Astrocyte (in vitro differentiated cells and primary cell): ENCODE measurements at regions not wholly inside any gene's neighbourhood (a gene's known extent, or its start where the extent isn't known, plus 50 kb on each side); places are given as distances from the start of the nearest gene placed in this dataset.

Source experiments
- DNase-seq: peaks from one replicate; pipeline ENCODE4 v3.0.0-alpha.2; 2010; ENCODE audit warnings: low read depth
- FAIRE-seq: peaks from 2 replicates; lab custom pipeline; 2011; peaks lifted over from hg19 to GRCh38; lab: Jason Lieb, UNC
- H2AFZ ChIP-seq: 2 replicates; pipeline ENCODE4 v1.6.0; 2012; ENCODE audit warnings: low read depth, low read length, inconsistent platforms
- H3K27ac ChIP-seq: 2 replicates; pipeline ENCODE4 v1.5.1; 2011; ENCODE audit warnings: low read depth, low read length, inconsistent platforms
- H3K27me3 ChIP-seq: 2 replicates; pipeline ENCODE4 v1.6.0; 2011; ENCODE audit warnings: low read length, inconsistent platforms; ENCODE audit not compliant: insufficient read depth
- H3K36me3 ChIP-seq: 2 replicates; pipeline ENCODE4 v1.5.1; 2011; ENCODE audit warnings: low read length, inconsistent platforms; ENCODE audit not compliant: insufficient read depth
- H3K4me1 ChIP-seq: 2 replicates; pipeline ENCODE4 v1.5.1; 2011; ENCODE audit warnings: low read length, inconsistent platforms; ENCODE audit not compliant: insufficient read depth
- H3K4me2 ChIP-seq: 2 replicates; pipeline ENCODE4 v1.6.0; 2012; ENCODE audit warnings: low read length, inconsistent platforms
- H3K4me3 ChIP-seq: 2 replicates; pipeline ENCODE4 v1.5.1; 2011; ENCODE audit warnings: low read depth, mild to moderate bottlenecking, low read length, inconsistent platforms; ENCODE audit not compliant: insufficient read depth
- H3K79me2 ChIP-seq: 2 replicates; pipeline ENCODE4 v1.6.0; 2012; ENCODE audit warnings: mild to moderate bottlenecking, low read length, inconsistent platforms; ENCODE audit not compliant: insufficient read depth
- H3K9ac ChIP-seq: 2 replicates; pipeline ENCODE4 v1.6.0; 2012; ENCODE audit warnings: mild to moderate bottlenecking, low read length, inconsistent platforms
- H3K9me3 ChIP-seq: 2 replicates; pipeline ENCODE4 v1.5.1; 2012; ENCODE audit warnings: low read depth, mild to moderate bottlenecking, low read length, inconsistent platforms; ENCODE audit not compliant: insufficient read depth
- H4K20me1 ChIP-seq: 2 replicates; pipeline ENCODE4 v1.6.0; 2012; ENCODE audit warnings: low read length, inconsistent platforms; ENCODE audit not compliant: insufficient read depth
- H3K27ac Mint-ChIP-seq: one replicate; pipeline ENCODE4 v1.8.0; 2021; ENCODE audit warnings: mild to moderate bottlenecking, mixed read lengths; ENCODE audit not compliant: unreplicated experiment
- H3K27me3 Mint-ChIP-seq: one replicate; pipeline ENCODE4 v1.8.0; 2021; ENCODE audit warnings: low read depth, mixed read lengths; ENCODE audit not compliant: unreplicated experiment
- H3K36me3 Mint-ChIP-seq: one replicate; pipeline ENCODE4 v1.8.0; 2021; ENCODE audit warnings: low read depth, mixed read lengths; ENCODE audit not compliant: unreplicated experiment
- H3K4me1 Mint-ChIP-seq: one replicate; pipeline ENCODE4 v1.8.0; 2021; ENCODE audit warnings: low read depth, mixed read lengths; ENCODE audit not compliant: unreplicated experiment
- H3K4me3 Mint-ChIP-seq: one replicate; pipeline ENCODE4 v1.8.0; 2021; ENCODE audit warnings: mild to moderate bottlenecking, moderate library complexity, mixed read lengths; ENCODE audit not compliant: unreplicated experiment
- H3K9me3 Mint-ChIP-seq: one replicate; pipeline ENCODE4 v1.8.0; 2021; ENCODE audit warnings: mild to moderate bottlenecking, mixed read lengths; ENCODE audit not compliant: unreplicated experiment
- CTCF ChIP-seq: IDR thresholded peaks from 2 replicates; pipeline ENCODE4 v1.5.1; 2011; ENCODE audit warnings: low read depth, mild to moderate bottlenecking, inconsistent platforms, low read length, moderate library complexity; ENCODE audit not compliant: insufficient read depth
- EZH2 ChIP-seq: IDR thresholded peaks from 2 replicates; pipeline ENCODE4 v1.6.1; 2012; ENCODE audit warnings: mild to moderate bottlenecking, low read length, inconsistent platforms; ENCODE audit not compliant: insufficient read depth

GRCh38 chr7:12905671-12906070 is 218.2 kb downstream of the ARL4A start:
- DNase-seq (no peak), FAIRE-seq (no peak)
- Histone ChIP-seq H3K36me3 (no peaks in the 10 kb centered on the region), H3K79me2 (no peaks in the 10 kb centered on the region), H3K9me3 (no peaks in the 10 kb centered on the region), H3K4me2 (no peak overlapping the region), H2AFZ (no peak overlapping the region), H3K27ac (no peak overlapping the region), H4K20me1 (no peaks in the 10 kb centered on the region), H3K9ac (no peak overlapping the region), H3K4me1 (no peaks in the 10 kb centered on the region), H3K27me3 (no peaks in the 10 kb centered on the region), H3K4me3 (no peak overlapping the region)
- no peak for TF ChIP-seq CTCF
- TF ChIP-seq EZH2, result no peak
- no peaks in the 10 kb centered on the region for H3K4me1 Mint-ChIP-seq
- H3K36me3 Mint-ChIP-seq, result no peaks in the 10 kb centered on the region
- no peak overlapping the region for H3K27ac Mint-ChIP-seq
- H3K9me3 Mint-ChIP-seq, result no peaks in the 10 kb centered on the region
- H3K4me3 Mint-ChIP-seq, result no peak overlapping the region
- no peaks in the 10 kb centered on the region for H3K27me3 Mint-ChIP-seq

GRCh38 chr7:12907774-12908173 is 220.3 kb downstream of the ARL4A start:
- FAIRE-seq (no peak), DNase-seq (no peak)
- Mint-ChIP-seq H3K27me3 (no peaks in the 10 kb centered on the region), H3K4me1 (no peaks in the 10 kb centered on the region), H3K27ac (no peak overlapping the region), H3K9me3 (no peaks in the 10 kb centered on the region), H3K4me3 (no peak overlapping the region), H3K36me3 (no peaks in the 10 kb centered on the region)
- Histone ChIP-seq H3K79me2 (no peaks in the 10 kb centered on the region), H3K9me3 (no peaks in the 10 kb centered on the region), H3K4me2 (no peak overlapping the region), H3K4me1 (no peaks in the 10 kb centered on the region), H3K4me3 (no peak overlapping the region), H3K9ac (no peak overlapping the region), H2AFZ (no peak overlapping the region), H3K36me3 (no peaks in the 10 kb centered on the region), H3K27ac (no peak overlapping the region), H3K27me3 (no peaks in the 10 kb centered on the region), H4K20me1 (no peaks in the 10 kb centered on the region)
- no peak for TF ChIP-seq EZH2
- no peak for TF ChIP-seq CTCF

DNA sequence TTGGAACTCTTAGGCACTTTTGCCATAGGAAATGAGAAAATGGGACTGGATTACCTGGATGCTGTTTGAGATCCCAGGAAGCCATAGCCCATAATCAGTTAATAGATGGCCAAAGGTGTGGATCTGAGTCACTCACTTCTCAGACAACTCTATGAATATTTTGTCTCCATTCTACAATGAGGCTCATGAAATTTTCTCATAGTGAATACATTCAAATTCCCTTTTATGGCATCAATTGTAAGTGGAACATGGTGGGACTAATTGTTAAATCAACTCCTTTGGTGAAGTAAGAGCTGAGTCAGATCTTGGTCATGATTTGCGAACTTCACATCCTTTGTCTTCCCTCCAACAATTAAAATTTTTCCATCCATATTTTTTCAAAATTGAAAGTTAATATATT is 222.1 kb downstream of the ARL4A start:
- Mint-ChIP-seq H3K36me3 (no peaks in the 10 kb centered on the region), H3K4me3 (no peak overlapping the region), H3K9me3 (no peaks in the 10 kb centered on the region), H3K27ac (no peak overlapping the region), H3K4me1 (no peaks in the 10 kb centered on the region), H3K27me3 (no peaks in the 10 kb centered on the region)
- no peak for DNase-seq
- no peak for FAIRE-seq
- Histone ChIP-seq H3K4me2 (no peak overlapping the region), H4K20me1 (no peaks in the 10 kb centered on the region), H3K4me1 (no peaks in the 10 kb centered on the region), H3K27ac (no peak overlapping the region), H3K36me3 (no peaks in the 10 kb centered on the region), H3K9ac (no peak overlapping the region), H3K79me2 (no peaks in the 10 kb centered on the region), H2AFZ (no peak overlapping the region), H3K9me3 (no peaks in the 10 kb centered on the region), H3K4me3 (no peak overlapping the region), H3K27me3 (no peaks in the 10 kb centered on the region)
- TF ChIP-seq CTCF, result no peak
- TF ChIP-seq EZH2, result no peak
